ENCODE measurements at regions not wholly inside any gene's neighbourhood (a gene's known extent, or its start where the extent isn't known, plus 50 kb on each side); places are given as distances from the start of the nearest gene placed in this dataset.

DNA sequence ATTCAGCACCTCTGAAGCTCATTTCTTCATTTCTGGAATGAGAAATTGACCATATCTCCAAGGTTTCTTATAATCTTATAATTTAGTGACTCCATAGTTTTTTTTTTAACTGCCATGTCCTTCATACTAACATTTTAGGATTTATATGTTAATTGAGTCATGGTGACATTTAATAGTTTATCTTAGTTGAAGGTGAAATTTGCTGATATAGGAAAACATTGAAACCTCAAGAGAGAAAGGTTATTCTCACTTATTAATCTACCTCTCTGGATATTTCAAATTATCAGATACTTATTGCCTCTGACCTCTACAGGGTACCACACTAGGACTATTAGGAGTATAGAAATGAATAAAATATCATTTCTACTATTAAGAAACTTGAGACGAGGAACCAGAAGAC lies 499.0 kb downstream of the NUP35 start:
- WGBS, 10 experiments = 0 to 100% (median 80%) methylated on average over 1 of the region's 1 CpG; no CpG with 5 or more reads in 4 of the 10 experiments
- H3K27ac ChIP-seq = no peak overlapping the region
- no peak for ATAC-seq (replicated peaks in 6 of 8)
- H3K4me1 ChIP-seq (replicated peaks in 1 of 2) = no peaks in the 10 kb centered on the region
- H3K4me3 ChIP-seq = no peak overlapping the region
- in situ Hi-C loops (cut with MboI; ENCODE audit: low pct_unique_long_range_greater_than_20kb in 2 of 9, low sequenced_read_pairs in 9 of 9, unreplicated experiment in 9 of 9) = no loop called here

DNA sequence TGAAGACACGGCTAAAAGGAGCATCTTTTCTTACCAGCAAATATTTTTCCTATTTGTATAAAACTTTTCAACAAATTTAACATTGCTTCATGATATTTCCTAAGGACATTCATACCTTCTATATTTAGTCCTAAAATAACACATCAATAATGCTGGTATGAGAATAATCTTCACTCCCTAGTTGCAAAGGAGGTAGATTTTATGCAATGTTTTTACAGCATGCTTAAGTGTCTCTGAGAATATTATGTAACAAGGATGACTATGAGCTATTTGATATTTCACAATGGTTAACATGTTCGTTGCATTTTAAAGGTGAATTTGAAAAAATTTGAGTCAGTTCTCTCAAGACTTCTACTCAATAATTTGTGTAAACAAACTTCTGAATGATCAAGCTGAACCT lies 506.7 kb downstream of the NUP35 start:
- 0 to 100% (median 76%) methylated on average over 1 to 2 of the region's 2 CpGs for WGBS, 10 experiments
- in situ Hi-C loops (cut with MboI; ENCODE audit: low pct_unique_long_range_greater_than_20kb in 2 of 9, low sequenced_read_pairs in 9 of 9, unreplicated experiment in 9 of 9) = no loop called here
- no peak overlapping the region for H3K4me3 ChIP-seq
- H3K4me1 ChIP-seq (replicated peaks in 1 of 2) = no peaks in the 10 kb centered on the region
- H3K27ac ChIP-seq = no peak overlapping the region
- ATAC-seq (replicated peaks in 6 of 8) = no peak

DNA sequence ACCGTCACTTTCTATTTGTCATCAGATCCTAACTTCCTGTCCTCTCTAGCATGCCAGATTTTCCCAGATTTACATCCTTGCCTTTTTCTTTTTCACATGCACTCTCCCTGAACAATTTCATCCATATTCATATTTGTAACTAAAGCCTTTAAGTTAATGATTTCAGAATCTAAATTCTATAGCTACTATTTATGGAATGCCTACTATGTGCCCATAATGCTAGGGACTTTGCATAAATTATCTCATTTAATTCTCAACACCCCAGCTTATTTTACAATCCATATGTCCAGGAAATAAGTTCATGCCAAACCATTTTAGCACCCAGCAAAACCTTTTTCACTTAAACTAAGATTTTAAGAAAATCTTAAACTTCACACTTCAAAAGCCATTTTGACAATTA lies 531.9 kb downstream of the NUP35 start:
- ATAC-seq (replicated peaks in 6 of 8) = no peak
- Histone ChIP-seq H3K27ac (no peak overlapping the region), H3K4me1 (replicated peaks in 1 of 2) (no peaks in the 10 kb centered on the region), H3K4me3 (no peak overlapping the region)
- in situ Hi-C loops (cut with MboI; ENCODE audit: low pct_unique_long_range_greater_than_20kb in 2 of 9, low sequenced_read_pairs in 9 of 9, unreplicated experiment in 9 of 9) = no loop called here
- 0 to 100% (median 83%) methylated on average over 1 of the region's 1 CpG; no CpG with 5 or more reads in 1 of the 10 experiments for WGBS, 10 experiments

DNA sequence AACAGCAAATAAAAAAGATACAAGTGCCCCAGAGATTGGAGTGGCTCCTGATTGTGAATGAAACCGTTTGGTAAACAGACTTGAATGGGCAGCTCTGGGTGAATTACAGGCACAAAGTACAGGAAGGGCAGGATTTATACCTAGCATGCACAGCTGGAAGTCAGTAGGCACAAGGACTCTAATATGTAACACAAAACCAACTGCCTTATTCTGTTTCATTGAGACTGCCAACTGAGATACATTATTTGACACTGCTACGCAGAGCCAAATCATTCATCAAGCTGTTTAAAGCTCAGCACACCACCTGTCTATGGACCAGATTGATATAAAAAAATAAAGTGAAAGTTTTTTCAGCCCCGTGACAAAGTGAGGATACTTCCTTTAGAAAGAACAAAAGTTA lies 541.2 kb downstream of the NUP35 start:
- ATAC-seq (replicated peaks in 6 of 8) = peak in 1 of 8 experiments; percentile 30

GRCh38 chr2:183666031-183666430 lies 541.8 kb downstream of the NUP35 start:
- 0 to 100% (median 40%) methylated on average over 1 of the region's 1 CpG; no CpG with 5 or more reads in 1 of the 10 experiments for WGBS, 10 experiments
- no peak overlapping the region for H3K27ac ChIP-seq
- in situ Hi-C loops (cut with MboI; ENCODE audit: low pct_unique_long_range_greater_than_20kb in 2 of 9, low sequenced_read_pairs in 9 of 9, unreplicated experiment in 9 of 9) = no loop called here
- H3K4me3 ChIP-seq = no peak overlapping the region
- ATAC-seq (replicated peaks in 6 of 8) = no peak
- H3K4me1 ChIP-seq (replicated peaks in 1 of 2) = peaks cover 0 to 4% of the 10 kb centered on the region in 2 donors

More for the DNA sequence above, 541.2 kb downstream of the NUP35 start:
- Histone ChIP-seq H3K4me3 (no peak overlapping the region), H3K27ac (no peak overlapping the region), H3K4me1 (replicated peaks in 1 of 2) (peaks cover 0 to 4% of the 10 kb centered on the region in 2 donors)
- WGBS, 10 experiments = 10 to 65% (median 43%) methylated on average over 1 to 3 of the region's 3 CpGs; no CpG with 5 or more reads in 1 of the 10 experiments
- in situ Hi-C loops (cut with MboI; ENCODE audit: low pct_unique_long_range_greater_than_20kb in 2 of 9, low sequenced_read_pairs in 9 of 9, unreplicated experiment in 9 of 9) = no loop called here

DNA sequence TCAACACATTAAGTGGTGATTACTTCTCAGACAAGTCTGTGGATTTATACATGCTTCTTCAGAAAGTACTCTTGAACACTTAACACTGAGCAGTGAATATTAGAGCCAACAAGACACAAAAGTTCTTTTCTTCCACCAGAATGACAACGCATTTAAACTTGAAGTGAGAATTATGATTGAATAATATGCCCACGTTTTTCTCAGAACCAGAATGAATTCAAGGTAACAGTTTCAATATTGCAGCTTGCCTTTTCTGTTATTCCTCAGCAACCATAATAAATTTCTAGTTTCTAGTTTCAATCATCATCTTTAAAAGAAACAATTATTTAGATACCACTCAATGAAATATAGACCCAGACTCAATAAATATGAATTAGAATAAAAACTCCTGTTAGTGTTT lies 547.0 kb downstream of the NUP35 start:
- Histone ChIP-seq H3K4me3 (no peak overlapping the region), H3K4me1 (replicated peaks in 1 of 2) (peaks cover 0 to 1% of the 10 kb centered on the region in 2 donors), H3K27ac (no peak overlapping the region)
- 0 to 100% (median 64%) methylated on average over 1 to 2 of the region's 2 CpGs; no CpG with 5 or more reads in 1 of the 10 experiments for WGBS, 10 experiments
- ATAC-seq (replicated peaks in 6 of 8) = no peak
- in situ Hi-C loops (cut with MboI; ENCODE audit: low pct_unique_long_range_greater_than_20kb in 2 of 9, low sequenced_read_pairs in 9 of 9, unreplicated experiment in 9 of 9) = no loop called here

DNA sequence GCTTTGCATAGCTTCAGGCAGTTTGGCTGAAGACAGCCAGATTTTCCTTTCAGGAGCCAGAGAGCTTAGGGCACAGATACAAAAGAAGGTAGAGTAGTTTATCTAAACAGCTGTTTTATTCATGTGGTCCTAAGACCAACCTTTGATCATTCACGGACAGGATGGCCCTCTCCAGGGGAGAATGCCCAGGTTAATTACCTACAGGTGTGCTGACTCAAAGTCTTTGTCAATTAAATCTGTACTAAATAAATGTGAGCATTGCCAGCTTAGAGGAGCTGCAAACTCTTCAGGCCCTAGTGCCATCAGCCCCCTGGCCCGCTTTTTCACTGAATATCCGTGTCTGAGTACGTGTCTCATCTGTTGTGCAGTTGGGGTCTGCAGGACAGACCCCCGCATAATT lies 554.7 kb downstream of the NUP35 start:
- no peaks in the 10 kb centered on the region for H3K4me1 ChIP-seq (replicated peaks in 1 of 2)
- no peak for ATAC-seq (replicated peaks in 6 of 8)
- in situ Hi-C loops (cut with MboI; ENCODE audit: low pct_unique_long_range_greater_than_20kb in 2 of 9, low sequenced_read_pairs in 9 of 9, unreplicated experiment in 9 of 9) = no loop called here
- H3K27ac ChIP-seq = no peak overlapping the region
- WGBS, 10 experiments = 0 to 93% (median 51%) methylated on average over 1 to 5 of the region's 5 CpGs; no CpG with 5 or more reads in 4 of the 10 experiments
- H3K4me3 ChIP-seq = no peak overlapping the region

DNA sequence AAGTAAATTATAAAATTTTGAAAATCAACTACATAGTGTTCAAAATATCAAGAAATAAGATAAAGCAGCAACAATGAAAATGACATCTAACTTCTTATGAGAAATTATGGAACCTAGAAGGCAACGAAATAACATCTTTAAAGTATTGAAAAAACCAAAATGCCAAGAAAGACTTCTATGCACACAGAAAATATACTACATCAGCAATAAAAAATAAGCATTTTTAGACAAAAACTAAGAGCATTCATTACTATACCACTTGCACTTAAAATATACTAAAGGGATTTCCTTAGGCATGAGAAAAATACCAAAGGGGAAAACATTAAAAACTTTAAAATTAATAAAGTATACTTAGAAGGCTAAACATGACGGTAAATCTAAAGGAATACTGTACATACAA lies 556.3 kb downstream of the NUP35 start:
- H3K4me1 ChIP-seq (replicated peaks in 1 of 2) = no peaks in the 10 kb centered on the region
- no peak overlapping the region for H3K4me3 ChIP-seq
- 4 to 86% (median 62%) methylated on average over 2 of the region's 2 CpGs for WGBS, 10 experiments
- ATAC-seq (replicated peaks in 6 of 8) = no peak
- no peak overlapping the region for H3K27ac ChIP-seq
- in situ Hi-C loops (cut with MboI; ENCODE audit: low pct_unique_long_range_greater_than_20kb in 2 of 9, low sequenced_read_pairs in 9 of 9, unreplicated experiment in 9 of 9) = no loop called here

DNA sequence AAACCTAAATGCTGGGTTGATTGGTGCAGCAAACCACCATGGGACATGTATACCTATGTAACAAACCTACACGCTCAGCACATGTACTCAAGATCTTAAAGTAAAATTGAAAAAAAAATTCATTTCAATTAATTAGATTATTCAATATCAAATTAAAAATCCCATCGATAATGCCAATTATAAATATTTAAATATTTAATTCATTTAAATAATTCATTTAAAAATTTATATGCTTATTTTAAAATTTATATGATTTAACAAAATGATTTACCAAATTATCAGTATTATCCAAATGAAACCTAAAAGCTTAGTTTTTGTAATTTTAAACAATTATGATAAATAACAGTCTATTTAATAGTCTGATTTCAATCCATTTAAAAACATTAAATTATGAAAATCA lies 560.4 kb downstream of the NUP35 start:
- in situ Hi-C loops (cut with MboI; ENCODE audit: low pct_unique_long_range_greater_than_20kb in 2 of 9, low sequenced_read_pairs in 9 of 9, unreplicated experiment in 9 of 9) = no loop called here
- Histone ChIP-seq H3K4me3 (no peak overlapping the region), H3K27ac (no peak overlapping the region), H3K4me1 (replicated peaks in 1 of 2) (no peaks in the 10 kb centered on the region)
- WGBS, 10 experiments = 0 to 95% (median 82%) methylated on average over 1 to 2 of the region's 2 CpGs
- no peak for ATAC-seq (replicated peaks in 6 of 8)

GRCh38 chr2:183696028-183696427 lies 571.8 kb downstream of the NUP35 start:
- in situ Hi-C loops (cut with MboI; ENCODE audit: low pct_unique_long_range_greater_than_20kb in 2 of 9, low sequenced_read_pairs in 9 of 9, unreplicated experiment in 9 of 9) = no loop called here
- Histone ChIP-seq H3K4me3 (no peak overlapping the region), H3K27ac (no peak overlapping the region), H3K4me1 (replicated peaks in 1 of 2) (no peaks in the 10 kb centered on the region)
- no peak for ATAC-seq (replicated peaks in 6 of 8)
- WGBS, 10 experiments = 0 to 80% (median 61%) methylated on average over 1 to 4 of the region's 4 CpGs; no CpG with 5 or more reads in 1 of the 10 experiments

DNA sequence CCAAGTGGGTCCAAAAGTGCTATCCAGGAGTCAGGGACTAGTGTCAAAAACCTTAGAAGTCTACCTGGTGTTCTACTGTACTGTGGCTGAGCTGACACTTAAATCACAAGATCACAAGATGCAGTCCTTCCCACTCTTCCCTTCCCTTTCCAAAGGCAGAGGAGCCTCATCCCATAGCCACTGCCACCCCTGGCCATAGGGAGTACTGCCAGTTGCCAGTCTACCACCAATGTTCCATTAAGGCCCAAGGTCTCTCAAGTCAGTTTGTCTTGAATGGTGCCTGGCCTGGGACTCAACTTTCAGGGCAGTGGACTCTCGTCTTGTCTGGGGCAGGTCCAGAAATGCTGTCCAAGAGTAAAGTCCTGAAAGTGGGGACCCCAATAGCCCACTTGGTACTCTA lies 585.6 kb downstream of the NUP35 start:
- in situ Hi-C loops (cut with MboI; ENCODE audit: low pct_unique_long_range_greater_than_20kb in 2 of 9, low sequenced_read_pairs in 9 of 9, unreplicated experiment in 9 of 9) = no loop called here
- no peak overlapping the region for H3K4me3 ChIP-seq
- H3K4me1 ChIP-seq (replicated peaks in 1 of 2) = no peaks in the 10 kb centered on the region
- 0 to 80% (median 20%) methylated on average over 1 of the region's 1 CpG; no CpG with 5 or more reads in 6 of the 10 experiments for WGBS, 10 experiments
- ATAC-seq (replicated peaks in 6 of 8) = no peak
- H3K27ac ChIP-seq = no peak overlapping the region

DNA sequence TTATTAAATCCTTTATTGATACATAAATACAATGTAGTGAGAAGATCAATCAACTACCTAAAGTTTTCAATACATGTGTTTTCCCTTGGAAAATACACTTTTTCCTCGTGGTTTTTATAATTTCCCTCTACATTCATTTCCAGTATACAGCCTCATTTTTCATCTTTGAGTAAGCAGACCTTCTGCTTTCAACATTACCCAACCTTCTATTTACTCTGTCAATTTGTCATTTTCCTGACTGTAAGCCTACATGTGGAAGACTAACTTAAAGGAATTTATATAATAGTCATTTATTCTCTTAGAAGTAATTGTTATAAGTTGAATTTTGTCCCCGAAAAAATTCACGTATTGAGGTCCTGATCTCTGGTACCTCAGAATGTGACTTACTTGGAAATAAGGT lies 594.0 kb downstream of the NUP35 start:
- Histone ChIP-seq H3K4me1 (replicated peaks in 1 of 2) (no peaks in the 10 kb centered on the region), H3K27ac (no peak overlapping the region), H3K4me3 (no peak overlapping the region)
- in situ Hi-C loops (cut with MboI; ENCODE audit: low pct_unique_long_range_greater_than_20kb in 2 of 9, low sequenced_read_pairs in 9 of 9, unreplicated experiment in 9 of 9) = no loop called here
- no peak for ATAC-seq (replicated peaks in 6 of 8)
- 0 to 75% (median 55%) methylated on average over 2 to 3 of the region's 3 CpGs for WGBS, 10 experiments

- H3K4me3 ChIP-seq = no peak overlapping the region
- 0 to 100% (median 87%) methylated on average over 1 to 2 of the region's 2 CpGs; no CpG with 5 or more reads in 4 of the 10 experiments for WGBS, 10 experiments
- no peak for ATAC-seq (replicated peaks in 6 of 8)
- H3K27ac ChIP-seq = no peak overlapping the region
- in situ Hi-C loops (cut with MboI; ENCODE audit: low pct_unique_long_range_greater_than_20kb in 2 of 9, low sequenced_read_pairs in 9 of 9, unreplicated experiment in 9 of 9) = no loop called here
- no peaks in the 10 kb centered on the region for H3K4me1 ChIP-seq (replicated peaks in 1 of 2)
Measured at GRCh38 chr2:183723278-183723677, 599.0 kb downstream of the NUP35 start.

GRCh38 chr2:183729380-183729779 lies 605.1 kb downstream of the NUP35 start:
- in situ Hi-C loops (cut with MboI; ENCODE audit: low pct_unique_long_range_greater_than_20kb in 2 of 9, low sequenced_read_pairs in 9 of 9, unreplicated experiment in 9 of 9) = no loop called here

More at GRCh38 chr2:183729380-183729779, 605.1 kb downstream of the NUP35 start:
- peaks cover 0 to 9% of the 10 kb centered on the region in 2 donors for H3K4me1 ChIP-seq (replicated peaks in 1 of 2)
- ATAC-seq (replicated peaks in 6 of 8) = no peak
- no peak overlapping the region for H3K4me3 ChIP-seq
- WGBS, 10 experiments = 0 to 86% (median 30%) methylated on average over 1 to 2 of the region's 2 CpGs
- no peak overlapping the region for H3K27ac ChIP-seq
